Panc1 (cell line): ENCODE measurements at regions not wholly inside any gene's neighbourhood (a gene's known extent, or its start where the extent isn't known, plus 50 kb on each side); places are given as distances from the start of the nearest gene placed in this dataset.
A peak's percentile ranks its signal among the peaks of the same experiment; 100 is the strongest.

Experiments
- ATAC-seq: fragments of 200-7000 bp; cut with Tn5 transposase; 2 replicates; pipeline ENCODE4 v1.9.1; 2020; ENCODE audit warnings: mild to moderate bottlenecking, moderate library complexity
- BruUV-seq: library from RNA; stranded (reverse); fragments of 400-500 nt; replicated peaks from 2 replicates; lab custom pipeline; 2021; lab: Mats Ljungman, UMichigan
- CTCF ChIA-PET: fragments of 300-600 bp; sonication (Branson Sonifier 250); formaldehyde crosslinking; loops from one replicate; lab custom pipeline; 2022; ENCODE audit warnings: antibody characterized with exemption; lab: Charles Lee
- POLR2A ChIA-PET: fragments of 300-600 bp; sonication (Branson Sonifier 250); formaldehyde crosslinking; loops from one replicate; lab custom pipeline; 2022; ENCODE audit warnings: antibody characterized with exemption; lab: Charles Lee
- DNase-seq: peaks from one replicate; pipeline ENCODE4 v3.0.0-alpha.2; 2010; ENCODE audit warnings: low read depth, low spot score
- H3K27ac ChIP-seq: 2 replicates; pipeline ENCODE4 v1.5.1; 2011; ENCODE audit warnings: mild to moderate bottlenecking, low read length, inconsistent platforms
- H3K27me3 ChIP-seq: fragments of 200-500 bp; sonication (Bioruptor generic); 2 replicates; pipeline ENCODE4 v1.6.0; 2014; ENCODE audit warnings: low read length, inconsistent platforms; ENCODE audit not compliant: control insufficient read depth, insufficient read depth
- H3K36me3 ChIP-seq: fragments of 200-500 bp; sonication (Bioruptor generic); 2 replicates; pipeline ENCODE4 v1.5.1; 2014; ENCODE audit warnings: inconsistent platforms, mild to moderate bottlenecking, low read length, moderate library complexity; ENCODE audit not compliant: control insufficient read depth, insufficient read depth
- H3K4me1 ChIP-seq: 2 replicates; pipeline ENCODE4 v1.5.1; 2011; ENCODE audit warnings: inconsistent platforms, mild to moderate bottlenecking, low read length, moderate library complexity; ENCODE audit not compliant: control insufficient read depth, insufficient read depth
- H3K4me3 ChIP-seq, 2 experiments: 2 replicates each; pipeline ENCODE4 v1.5.1; 2011 to 2012; ENCODE audit warnings: low read depth in 2 of 2, low read length in 2 of 2, mild to moderate bottlenecking in 2 of 2, inconsistent platforms in 1 of 2, moderate library complexity in 1 of 2
- H3K9me3 ChIP-seq: fragments of 200-500 bp; sonication (Bioruptor generic); 2 replicates; pipeline ENCODE4 v1.5.1; 2014; ENCODE audit warnings: low read depth, mild to moderate bottlenecking, inconsistent platforms, low read length, moderate library complexity; ENCODE audit not compliant: control insufficient read depth, insufficient read depth
- POLR2AphosphoS5 ChIP-seq: IDR thresholded peaks from 2 replicates; pipeline ENCODE4 v1.6.1; 2012; ENCODE audit warnings: mild to moderate bottlenecking, low read depth, low read length, moderate library complexity
- SIN3A ChIP-seq: IDR thresholded peaks from 2 replicates; pipeline ENCODE4 v1.6.1; 2012; ENCODE audit warnings: low read depth, mild to moderate bottlenecking, low read length, moderate library complexity, borderline replicate concordance; ENCODE audit not compliant: insufficient read depth
- TCF7L2 ChIP-seq: IDR thresholded peaks from 2 replicates; pipeline ENCODE4 v1.6.1; 2011; ENCODE audit warnings: mild to moderate bottlenecking, low read depth, low read length, inconsistent platforms
- in situ Hi-C: cut with HindIII; loops from 2 replicates; pipeline ENCODE4 v1.10.0; 2016; ENCODE audit warnings: low sequenced_read_pairs, low pct_unique_long_range_greater_than_20kb
- intact Hi-C: fragments of 100-400 bp; cut with micrococcal nuclease; formaldehyde crosslinking; loops from one replicate; pipeline ENCODE4 v1.10.0; 2022; ENCODE audit not compliant: unreplicated experiment
- TF ChIP-seq, protein P1 (sequence below), 2 experiments: IDR thresholded peaks; 2 replicates each; pipeline ENCODE4 v1.6.1; 2011 to 2012; ENCODE audit warnings: low read depth in 2 of 2, control low read depth in 1 of 2, low read length in 1 of 2, mild to moderate bottlenecking in 1 of 2, moderate library complexity in 1 of 2; ENCODE audit not compliant: insufficient read depth in 1 of 2
- TF ChIP-seq, protein P2 (sequence below): fragments of 450-650 bp; IDR thresholded peaks from 2 replicates; pipeline ENCODE4 v1.5.1; 2017; ENCODE audit warnings: mild to moderate bottlenecking

DNA sequence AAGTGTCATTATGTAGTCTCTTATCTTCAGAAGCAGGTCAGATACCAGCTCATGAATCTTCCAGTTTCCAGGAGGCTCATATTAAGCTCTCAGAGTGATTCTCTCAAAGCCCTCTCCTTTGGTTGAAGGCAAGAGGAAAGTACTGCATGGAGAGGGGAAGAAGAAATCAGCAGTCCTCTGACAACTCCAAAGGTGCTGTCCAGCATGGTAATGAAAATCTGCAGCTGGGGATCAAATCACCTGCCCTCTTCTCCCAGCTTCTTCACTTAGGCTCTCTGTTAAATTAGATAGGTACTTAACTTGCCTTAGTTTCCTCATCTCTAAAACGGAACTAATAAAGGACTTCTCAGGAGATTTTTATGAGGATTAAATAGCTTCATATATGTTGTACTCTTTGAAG, 738.8 kb upstream of the GOLIM4 start:
- Histone ChIP-seq H3K9me3 (no peaks in the 10 kb centered on the region; the same call in 1 of the 2 replicates), H3K4me1 (no peaks in the 10 kb centered on the region), H3K27me3 (no peaks in the 10 kb centered on the region), H3K4me3 (no peak overlapping the region), H3K36me3 (no peaks in the 10 kb centered on the region), H3K27ac (no peak overlapping the region)
- ATAC-seq (no peak), DNase-seq (no peak)
- intact Hi-C loops: no loop called here
- POLR2A ChIA-PET: no interaction called here
- in situ Hi-C loops: no loop called here
- no TSS peak for BruUV-seq
- CTCF ChIA-PET: no interaction called here
- TF ChIP-seq, protein P1, sequence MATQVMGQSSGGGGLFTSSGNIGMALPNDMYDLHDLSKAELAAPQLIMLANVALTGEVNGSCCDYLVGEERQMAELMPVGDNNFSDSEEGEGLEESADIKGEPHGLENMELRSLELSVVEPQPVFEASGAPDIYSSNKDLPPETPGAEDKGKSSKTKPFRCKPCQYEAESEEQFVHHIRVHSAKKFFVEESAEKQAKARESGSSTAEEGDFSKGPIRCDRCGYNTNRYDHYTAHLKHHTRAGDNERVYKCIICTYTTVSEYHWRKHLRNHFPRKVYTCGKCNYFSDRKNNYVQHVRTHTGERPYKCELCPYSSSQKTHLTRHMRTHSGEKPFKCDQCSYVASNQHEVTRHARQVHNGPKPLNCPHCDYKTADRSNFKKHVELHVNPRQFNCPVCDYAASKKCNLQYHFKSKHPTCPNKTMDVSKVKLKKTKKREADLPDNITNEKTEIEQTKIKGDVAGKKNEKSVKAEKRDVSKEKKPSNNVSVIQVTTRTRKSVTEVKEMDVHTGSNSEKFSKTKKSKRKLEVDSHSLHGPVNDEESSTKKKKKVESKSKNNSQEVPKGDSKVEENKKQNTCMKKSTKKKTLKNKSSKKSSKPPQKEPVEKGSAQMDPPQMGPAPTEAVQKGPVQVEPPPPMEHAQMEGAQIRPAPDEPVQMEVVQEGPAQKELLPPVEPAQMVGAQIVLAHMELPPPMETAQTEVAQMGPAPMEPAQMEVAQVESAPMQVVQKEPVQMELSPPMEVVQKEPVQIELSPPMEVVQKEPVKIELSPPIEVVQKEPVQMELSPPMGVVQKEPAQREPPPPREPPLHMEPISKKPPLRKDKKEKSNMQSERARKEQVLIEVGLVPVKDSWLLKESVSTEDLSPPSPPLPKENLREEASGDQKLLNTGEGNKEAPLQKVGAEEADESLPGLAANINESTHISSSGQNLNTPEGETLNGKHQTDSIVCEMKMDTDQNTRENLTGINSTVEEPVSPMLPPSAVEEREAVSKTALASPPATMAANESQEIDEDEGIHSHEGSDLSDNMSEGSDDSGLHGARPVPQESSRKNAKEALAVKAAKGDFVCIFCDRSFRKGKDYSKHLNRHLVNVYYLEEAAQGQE (IDR thresholded peaks at IDR 0.05; ENCODE audit: insufficient read depth in 1 of 2, low read depth in 2 of 2, low read length in 1 of 2): peak in 1 of 2 experiments; percentile 34; a peak in 1 of 4 replicates
- no peak for TF ChIP-seq SIN3A
- TF ChIP-seq TCF7L2: no peak
- TF ChIP-seq, protein P2, sequence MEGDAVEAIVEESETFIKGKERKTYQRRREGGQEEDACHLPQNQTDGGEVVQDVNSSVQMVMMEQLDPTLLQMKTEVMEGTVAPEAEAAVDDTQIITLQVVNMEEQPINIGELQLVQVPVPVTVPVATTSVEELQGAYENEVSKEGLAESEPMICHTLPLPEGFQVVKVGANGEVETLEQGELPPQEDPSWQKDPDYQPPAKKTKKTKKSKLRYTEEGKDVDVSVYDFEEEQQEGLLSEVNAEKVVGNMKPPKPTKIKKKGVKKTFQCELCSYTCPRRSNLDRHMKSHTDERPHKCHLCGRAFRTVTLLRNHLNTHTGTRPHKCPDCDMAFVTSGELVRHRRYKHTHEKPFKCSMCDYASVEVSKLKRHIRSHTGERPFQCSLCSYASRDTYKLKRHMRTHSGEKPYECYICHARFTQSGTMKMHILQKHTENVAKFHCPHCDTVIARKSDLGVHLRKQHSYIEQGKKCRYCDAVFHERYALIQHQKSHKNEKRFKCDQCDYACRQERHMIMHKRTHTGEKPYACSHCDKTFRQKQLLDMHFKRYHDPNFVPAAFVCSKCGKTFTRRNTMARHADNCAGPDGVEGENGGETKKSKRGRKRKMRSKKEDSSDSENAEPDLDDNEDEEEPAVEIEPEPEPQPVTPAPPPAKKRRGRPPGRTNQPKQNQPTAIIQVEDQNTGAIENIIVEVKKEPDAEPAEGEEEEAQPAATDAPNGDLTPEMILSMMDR: no peak

DNA sequence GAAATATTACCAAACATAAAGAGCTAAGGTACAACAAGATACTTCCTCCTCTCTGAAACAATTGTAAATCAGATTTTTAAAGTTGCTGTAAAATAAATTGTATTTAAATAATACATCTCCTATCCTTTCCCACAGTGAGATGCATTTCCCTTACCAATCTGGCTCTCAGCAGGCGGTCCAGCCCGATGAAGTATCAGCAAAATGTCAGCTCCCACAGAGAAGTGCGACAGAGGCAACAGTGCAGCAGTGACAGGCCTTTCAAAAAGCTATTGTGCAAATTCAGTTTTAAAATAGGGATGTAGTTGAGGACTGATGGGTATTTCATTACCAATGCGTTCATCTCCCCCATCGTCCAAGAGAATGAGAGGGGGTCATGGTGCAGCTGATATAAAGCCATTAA, 733.2 kb upstream of the GOLIM4 start:
- in situ Hi-C loops: no loop called here
- POLR2A ChIA-PET: no interaction called here
- CTCF ChIA-PET: interaction anchor here (0.7 kb wide), 1 partner anchor 236 kb away, joined by 4 read pairs; no protein-coding TSS in a partner anchor
- no peaks in the 10 kb centered on the region for H3K27me3 ChIP-seq
- TF ChIP-seq TCF7L2: no peak
- TF ChIP-seq, protein P1 (IDR thresholded peaks at IDR 0.05; ENCODE audit: insufficient read depth in 1 of 2, low read depth in 2 of 2, low read length in 1 of 2): no peak
- TF ChIP-seq, protein P2: no peak
- no peak for TF ChIP-seq POLR2AphosphoS5
- TF ChIP-seq SIN3A: no peak
- no peaks in the 10 kb centered on the region for H3K36me3 ChIP-seq
- DNase-seq (no peak), ATAC-seq (no peak)
- BruUV-seq: no TSS peak
- no peak overlapping the region for H3K27ac ChIP-seq
- no peaks in the 10 kb centered on the region; the same call in 1 of the 2 replicates for H3K9me3 ChIP-seq
- intact Hi-C loops: no loop called here
- no peaks in the 10 kb centered on the region for H3K4me1 ChIP-seq
- H3K4me3 ChIP-seq: no peak overlapping the region
